Cardiac fibroblast (primary cell): ENCODE measurements at regions not wholly inside any gene's neighbourhood (a gene's known extent, or its start where the extent isn't known, plus 50 kb on each side); places are given as distances from the start of the nearest gene placed in this dataset.
A peak's percentile ranks its signal among the peaks of the same experiment; 100 is the strongest.

ENCODE experiments used
- DNase-seq, 2 donors: peaks; one replicate each; pipeline versions ENCODE4 v3.0.0 to v3.0.0-alpha.2; 2010; ENCODE audit warnings: low read depth in 2 of 2
- H3K4me3 ChIP-seq, 2 donors: replicated peaks in 1 of 2; 1 replicate in 1 of 2; 2 replicates in 1 of 2; pipeline ENCODE4 v1.5.1; 2011; ENCODE audit warnings: low read depth in 2 of 2, low read length in 2 of 2, mild to moderate bottlenecking in 2 of 2, moderate library complexity in 1 of 2
- TF ChIP-seq, protein P1 (sequence below): IDR thresholded peaks from one replicate; pipeline ENCODE4 v1.5.1; 2011; ENCODE audit warnings: low read depth, mild to moderate bottlenecking, low read length, inconsistent platforms

DNA sequence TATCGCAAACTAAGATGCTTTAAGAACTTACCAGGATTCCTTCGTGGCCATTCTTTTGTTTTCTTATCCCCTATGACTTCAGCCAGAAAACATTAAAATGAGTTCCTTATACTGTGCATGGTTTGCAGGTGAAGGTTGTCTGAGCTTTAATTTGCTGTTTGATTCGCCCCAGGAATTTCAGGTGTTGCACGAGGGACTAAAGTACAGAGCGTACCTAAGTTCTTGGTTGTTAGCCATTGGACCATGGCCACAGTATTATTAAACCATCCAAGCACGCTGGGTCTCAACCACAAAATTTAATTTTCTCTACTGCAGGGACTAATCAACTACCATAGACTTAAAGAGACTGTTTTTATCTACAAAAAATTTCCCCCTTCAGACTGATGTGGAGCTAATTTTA is 208.4 kb upstream of the MPDZ start:
- no peak overlapping the region for H3K4me3 ChIP-seq
- TF ChIP-seq, protein P1, sequence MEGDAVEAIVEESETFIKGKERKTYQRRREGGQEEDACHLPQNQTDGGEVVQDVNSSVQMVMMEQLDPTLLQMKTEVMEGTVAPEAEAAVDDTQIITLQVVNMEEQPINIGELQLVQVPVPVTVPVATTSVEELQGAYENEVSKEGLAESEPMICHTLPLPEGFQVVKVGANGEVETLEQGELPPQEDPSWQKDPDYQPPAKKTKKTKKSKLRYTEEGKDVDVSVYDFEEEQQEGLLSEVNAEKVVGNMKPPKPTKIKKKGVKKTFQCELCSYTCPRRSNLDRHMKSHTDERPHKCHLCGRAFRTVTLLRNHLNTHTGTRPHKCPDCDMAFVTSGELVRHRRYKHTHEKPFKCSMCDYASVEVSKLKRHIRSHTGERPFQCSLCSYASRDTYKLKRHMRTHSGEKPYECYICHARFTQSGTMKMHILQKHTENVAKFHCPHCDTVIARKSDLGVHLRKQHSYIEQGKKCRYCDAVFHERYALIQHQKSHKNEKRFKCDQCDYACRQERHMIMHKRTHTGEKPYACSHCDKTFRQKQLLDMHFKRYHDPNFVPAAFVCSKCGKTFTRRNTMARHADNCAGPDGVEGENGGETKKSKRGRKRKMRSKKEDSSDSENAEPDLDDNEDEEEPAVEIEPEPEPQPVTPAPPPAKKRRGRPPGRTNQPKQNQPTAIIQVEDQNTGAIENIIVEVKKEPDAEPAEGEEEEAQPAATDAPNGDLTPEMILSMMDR: no peak
- DNase-seq: no peak

DNA sequence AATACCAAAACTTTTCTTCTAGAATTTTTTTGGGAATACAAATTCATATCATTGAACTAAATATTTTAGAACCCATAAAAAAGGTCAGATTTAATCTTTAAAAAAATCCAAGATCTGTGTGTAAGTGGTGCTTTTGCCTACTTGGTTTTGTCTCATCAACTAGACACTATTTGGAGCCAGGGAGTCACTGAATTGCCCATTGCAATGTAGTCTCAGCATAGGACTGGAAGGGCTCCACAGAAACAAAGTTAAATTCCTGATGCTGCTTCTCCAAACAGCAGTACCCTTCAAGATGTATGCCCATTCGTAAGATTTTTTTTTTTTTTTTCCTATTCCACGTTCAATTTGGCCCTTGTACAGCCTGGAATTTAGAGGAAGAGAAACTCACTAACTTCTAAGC is 208.0 kb upstream of the MPDZ start:
- no peak for DNase-seq
- TF ChIP-seq, protein P1: no peak
- no peak overlapping the region for H3K4me3 ChIP-seq

DNA sequence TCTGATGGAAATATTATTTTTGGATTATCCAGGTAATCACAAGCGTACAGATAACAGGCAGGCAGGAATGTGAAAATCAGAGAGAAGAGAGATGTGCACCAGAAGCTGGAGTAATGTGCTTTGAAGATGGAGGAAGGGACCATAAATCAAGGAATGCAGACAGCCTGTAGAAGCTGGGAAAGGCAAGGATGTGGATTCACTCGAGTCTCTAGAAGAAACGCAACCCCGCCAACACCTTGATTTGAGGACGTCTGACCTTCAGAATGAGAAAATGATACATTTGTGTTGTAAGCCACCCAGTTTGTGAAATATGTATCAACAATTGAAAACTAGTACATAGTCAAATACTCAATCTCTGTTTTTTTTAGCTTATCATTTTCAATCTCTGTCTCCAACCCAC is 207.6 kb upstream of the MPDZ start:
- H3K4me3 ChIP-seq: no peak overlapping the region
- no peak for DNase-seq
- TF ChIP-seq, protein P1: no peak

DNA sequence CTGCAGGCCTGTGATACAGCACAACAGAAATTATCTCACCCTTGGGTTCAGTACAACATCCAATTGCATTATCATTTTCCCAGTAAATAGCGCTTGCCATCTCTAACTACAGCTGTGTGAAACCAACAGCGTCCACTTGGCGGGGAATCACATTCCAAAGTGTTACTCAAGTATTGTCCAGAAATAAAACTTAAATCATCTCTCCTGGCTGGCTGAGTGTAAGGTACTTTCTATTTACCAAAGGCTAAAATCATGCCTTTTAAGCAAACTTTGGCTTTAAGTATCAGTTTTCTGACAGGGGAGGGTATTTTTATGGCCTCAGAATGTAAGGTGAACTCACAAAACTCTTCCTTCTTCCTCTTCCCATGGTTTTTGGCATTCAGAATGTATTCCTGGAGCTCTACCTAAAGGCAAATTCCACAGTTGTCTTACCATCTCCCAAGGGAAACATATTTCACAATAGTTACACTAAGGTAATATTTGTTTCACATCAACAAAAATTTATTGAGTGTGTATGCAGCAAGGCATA is 205.6 kb upstream of the MPDZ start:
- TF ChIP-seq, protein P1: peak; percentile 30
- no peak overlapping the region for H3K4me3 ChIP-seq
- peak; percentile 92 to 96 for DNase-seq

DNA sequence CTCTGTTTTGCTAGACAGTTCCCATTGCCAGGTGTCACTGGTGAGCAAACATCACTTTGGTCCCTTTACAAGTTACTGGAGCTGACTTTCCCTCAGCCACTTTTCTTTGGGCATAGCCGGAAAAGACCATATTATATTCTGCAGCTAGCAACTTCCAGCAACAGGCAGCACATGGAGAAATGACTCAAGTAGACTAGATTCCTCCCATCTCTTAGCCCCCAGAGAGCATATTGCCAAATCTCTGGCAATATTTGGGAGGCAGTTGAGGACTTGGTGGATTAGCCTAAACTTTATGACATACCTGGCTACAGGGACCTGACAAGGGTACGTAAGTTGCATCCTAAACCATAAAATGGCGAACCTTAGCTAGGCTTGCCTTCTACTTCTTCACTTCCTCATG is 204.7 kb upstream of the MPDZ start:
- TF ChIP-seq, protein P1: no peak
- peak in 1 of 2 donors; percentile 8 for DNase-seq
- no peak overlapping the region for H3K4me3 ChIP-seq

DNA sequence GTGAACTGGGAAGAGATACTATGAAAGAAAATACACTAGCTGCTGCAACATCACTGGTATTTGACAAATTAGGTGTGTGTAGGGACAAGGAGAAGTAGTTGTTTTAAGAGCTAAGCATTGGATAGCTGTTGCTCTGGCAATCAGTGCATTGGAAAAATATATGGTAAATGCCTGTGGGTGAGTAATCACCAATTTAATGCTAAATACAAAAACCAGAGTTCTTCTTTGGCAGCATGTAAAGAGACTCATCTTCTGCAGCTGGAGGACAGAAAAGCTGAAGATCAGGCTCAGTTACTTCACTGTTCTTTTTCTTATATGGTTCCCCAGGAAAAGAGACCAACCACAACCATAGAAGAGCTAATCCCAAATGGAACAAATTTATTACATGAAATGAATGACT is 201.8 kb upstream of the MPDZ start:
- H3K4me3 ChIP-seq: no peak overlapping the region
- TF ChIP-seq, protein P1: no peak
- no peak for DNase-seq

DNA sequence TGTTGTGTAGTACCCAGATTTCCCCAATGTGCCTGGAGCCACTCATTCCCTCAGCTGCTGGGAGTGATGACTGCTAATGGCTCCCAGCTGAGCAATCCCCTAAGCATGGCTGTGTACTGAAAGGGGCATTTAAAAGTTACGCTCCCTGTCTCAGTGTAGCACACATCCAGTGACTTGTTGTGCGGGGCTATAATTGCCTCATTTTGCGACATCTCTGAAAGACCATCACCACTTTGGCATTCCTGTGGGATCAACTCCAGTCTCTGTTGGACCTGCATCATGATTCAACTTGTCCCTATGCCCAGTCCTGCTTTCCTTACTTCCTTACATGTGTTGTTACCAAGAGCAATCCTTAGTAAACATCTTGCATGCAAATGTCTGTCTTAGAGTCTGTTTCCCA is 201.2 kb upstream of the MPDZ start:
- H3K4me3 ChIP-seq: no peak overlapping the region
- DNase-seq: peak; percentile 6 to 23

More for the DNA sequence above, 201.2 kb upstream of the MPDZ start:
- TF ChIP-seq, protein P1: no peak
